Spleen (tissue), 7 donors: ENCODE measurements at regions not wholly inside any gene's neighbourhood (a gene's known extent, or its start where the extent isn't known, plus 50 kb on each side); places are given as distances from the start of the nearest gene placed in this dataset.

Source experiments
- CTCF ChIP-seq, 11 experiments: fragments of 200-600 bp in 7 of 11; fragments of 450-650 bp in 4 of 11; sonication (generic) in 4 of 11; IDR thresholded peaks in 8 of 11; conservative IDR thresholded peaks in 3 of 11; 1 replicate in 7 of 11; 2 replicates in 4 of 11; pipeline versions ENCODE4 v1.4.0 to v1.8.0; 2016 to 2021; ENCODE audit warnings: antibody characterized with exemption in 11 of 11, inconsistent platforms in 4 of 11, mild to moderate bottlenecking in 1 of 11
- POLR2A ChIP-seq, 3 donors: fragments of 450-650 bp; IDR thresholded peaks; one replicate each; pipeline ENCODE4 v1.5.1; 2017; ENCODE audit warnings: antibody characterized with exemption in 3 of 3, mild to moderate bottlenecking in 1 of 3
- POLR2AphosphoS5 ChIP-seq, 3 donors: sonication (generic); formaldehyde crosslinking; IDR thresholded peaks; one replicate each; pipeline ENCODE4 v1.5.1; 2017; ENCODE audit warnings: antibody characterized with exemption in 3 of 3
- donor health status: DM: no; HTN: no; CAD: no; lungs with moderate emphysema.
- donor health status: DM: no; HTN: no; CAD: no.
- donor health status: DM: no; HTN: no; CAD: no.

GRCh38 chr2:21254170-21254965 lies 130.6 kb downstream of the TDRD15 start:
- TF ChIP-seq CTCF (IDR thresholded peaks at IDR 0.05 in 8 of 11, conservative IDR thresholded peaks at IDR 0.05 in 3 of 11): no peak
- TF ChIP-seq POLR2AphosphoS5 (IDR thresholded peaks at IDR 0.05): no peak
- no peak for TF ChIP-seq POLR2A (IDR thresholded peaks at IDR 0.05)
